Suprapubic skin (tissue), 4 donors: ENCODE measurements at regions not wholly inside any gene's neighbourhood (a gene's known extent, or its start where the extent isn't known, plus 50 kb on each side); places are given as distances from the start of the nearest gene placed in this dataset.

Experiments used
- DNase-seq, 2 donors: peaks; one replicate each; pipeline ENCODE4 v3.0.0-alpha.2; 2019; ENCODE audit warnings: low spot score in 2 of 2
- H3K27ac ChIP-seq: fragments of 200-600 bp; sonication (generic); one replicate; pipeline ENCODE4 v1.5.1; 2019
- H3K27me3 ChIP-seq: fragments of 200-600 bp; sonication (generic); one replicate; pipeline ENCODE4 v1.5.1; 2019
- H3K36me3 ChIP-seq: fragments of 200-600 bp; sonication (generic); one replicate; pipeline ENCODE4 v1.5.1; 2019
- H3K4me1 ChIP-seq: fragments of 200-600 bp; sonication (generic); one replicate; pipeline ENCODE4 v1.5.1; 2019
- H3K4me3 ChIP-seq: fragments of 200-600 bp; sonication (generic); one replicate; pipeline ENCODE4 v1.5.1; 2019; ENCODE audit warnings: mild to moderate bottlenecking
- H3K9me3 ChIP-seq: fragments of 200-600 bp; sonication (generic); one replicate; pipeline ENCODE4 v1.5.1; 2019
- EP300 ChIP-seq: sonication (generic); formaldehyde crosslinking; IDR thresholded peaks from one replicate; pipeline ENCODE4 v1.6.1; 2017; ENCODE audit warnings: antibody characterized with exemption
- POLR2A ChIP-seq, 2 donors: fragments of 450-650 bp; IDR thresholded peaks; one replicate each; pipeline ENCODE4 v1.6.1; 2017; ENCODE audit warnings: antibody characterized with exemption in 2 of 2, mild to moderate bottlenecking in 2 of 2, moderate library complexity in 2 of 2
- POLR2AphosphoS5 ChIP-seq, 3 donors: sonication (generic); formaldehyde crosslinking; IDR thresholded peaks; one replicate each; pipeline ENCODE4 v1.6.1; 2017; ENCODE audit warnings: antibody characterized with exemption in 3 of 3
- WGBS: methylation state at CpG from one replicate; pipeline ENCODE4 v1.1.5; 2018; 5-methylcytosine and 5-hydroxymethylcytosine counted together
- TF ChIP-seq, protein P1 (sequence below), 2 donors: fragments of 200-600 bp in 1 of 2; fragments of 450-650 bp in 1 of 2; sonication (generic) in 1 of 2; IDR thresholded peaks; one replicate each; pipeline ENCODE4 v1.5.1; 2016 to 2019; ENCODE audit warnings: antibody characterized with exemption in 2 of 2, mild to moderate bottlenecking in 1 of 2, moderate library complexity in 1 of 2

- Histone ChIP-seq H3K4me3 (no peak overlapping the region), H3K27me3 (peaks cover 15% of the 10 kb centered on the region), H3K9me3 (no peaks in the 10 kb centered on the region), H3K36me3 (no peaks in the 10 kb centered on the region), H3K27ac (no peak overlapping the region), H3K4me1 (no peaks in the 10 kb centered on the region)
- DNase-seq: no peak
- WGBS: 72% methylated on average over 7 of the region's 7 CpGs
- TF ChIP-seq, protein P1, sequence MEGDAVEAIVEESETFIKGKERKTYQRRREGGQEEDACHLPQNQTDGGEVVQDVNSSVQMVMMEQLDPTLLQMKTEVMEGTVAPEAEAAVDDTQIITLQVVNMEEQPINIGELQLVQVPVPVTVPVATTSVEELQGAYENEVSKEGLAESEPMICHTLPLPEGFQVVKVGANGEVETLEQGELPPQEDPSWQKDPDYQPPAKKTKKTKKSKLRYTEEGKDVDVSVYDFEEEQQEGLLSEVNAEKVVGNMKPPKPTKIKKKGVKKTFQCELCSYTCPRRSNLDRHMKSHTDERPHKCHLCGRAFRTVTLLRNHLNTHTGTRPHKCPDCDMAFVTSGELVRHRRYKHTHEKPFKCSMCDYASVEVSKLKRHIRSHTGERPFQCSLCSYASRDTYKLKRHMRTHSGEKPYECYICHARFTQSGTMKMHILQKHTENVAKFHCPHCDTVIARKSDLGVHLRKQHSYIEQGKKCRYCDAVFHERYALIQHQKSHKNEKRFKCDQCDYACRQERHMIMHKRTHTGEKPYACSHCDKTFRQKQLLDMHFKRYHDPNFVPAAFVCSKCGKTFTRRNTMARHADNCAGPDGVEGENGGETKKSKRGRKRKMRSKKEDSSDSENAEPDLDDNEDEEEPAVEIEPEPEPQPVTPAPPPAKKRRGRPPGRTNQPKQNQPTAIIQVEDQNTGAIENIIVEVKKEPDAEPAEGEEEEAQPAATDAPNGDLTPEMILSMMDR (IDR thresholded peaks at IDR 0.05): no peak
- TF ChIP-seq EP300 (no peak), POLR2AphosphoS5 (IDR thresholded peaks at IDR 0.05) (no peak), POLR2A (IDR thresholded peaks at IDR 0.05) (no peak)
These were observed 53.5 kb upstream of the TSHZ3 start for GRCh38 chr19:31402529-31403316.

GRCh38 chr19:31406106-31406505, 56.9 kb upstream of the TSHZ3 start:
- TF ChIP-seq, protein P1 (IDR thresholded peaks at IDR 0.05): no peak
- TF ChIP-seq EP300 (no peak), POLR2A (IDR thresholded peaks at IDR 0.05) (no peak), POLR2AphosphoS5 (IDR thresholded peaks at IDR 0.05) (no peak)
- 80% methylated on average over 4 of the region's 4 CpGs for WGBS
- no peak overlapping the region for H3K4me3 ChIP-seq
- no peak for DNase-seq
- no peaks in the 10 kb centered on the region for H3K36me3 ChIP-seq
- H3K27ac ChIP-seq: no peak overlapping the region
- no peaks in the 10 kb centered on the region for H3K9me3 ChIP-seq
- peaks cover 5% of the 10 kb centered on the region for H3K27me3 ChIP-seq
- no peaks in the 10 kb centered on the region for H3K4me1 ChIP-seq

GRCh38 chr19:31408460-31409124, 59.4 kb upstream of the TSHZ3 start:
- no peak for DNase-seq
- no peak for TF ChIP-seq POLR2A (IDR thresholded peaks at IDR 0.05)
- TF ChIP-seq EP300: no peak
- TF ChIP-seq, protein P1 (IDR thresholded peaks at IDR 0.05): no peak
- no peak for TF ChIP-seq POLR2AphosphoS5 (IDR thresholded peaks at IDR 0.05)
- Histone ChIP-seq H3K27ac (no peak overlapping the region), H3K27me3 (peaks cover 5% of the 10 kb centered on the region), H3K4me3 (no peak overlapping the region), H3K9me3 (no peaks in the 10 kb centered on the region), H3K4me1 (no peaks in the 10 kb centered on the region), H3K36me3 (no peaks in the 10 kb centered on the region)
- 70% methylated on average over 3 of the region's 3 CpGs for WGBS

DNA sequence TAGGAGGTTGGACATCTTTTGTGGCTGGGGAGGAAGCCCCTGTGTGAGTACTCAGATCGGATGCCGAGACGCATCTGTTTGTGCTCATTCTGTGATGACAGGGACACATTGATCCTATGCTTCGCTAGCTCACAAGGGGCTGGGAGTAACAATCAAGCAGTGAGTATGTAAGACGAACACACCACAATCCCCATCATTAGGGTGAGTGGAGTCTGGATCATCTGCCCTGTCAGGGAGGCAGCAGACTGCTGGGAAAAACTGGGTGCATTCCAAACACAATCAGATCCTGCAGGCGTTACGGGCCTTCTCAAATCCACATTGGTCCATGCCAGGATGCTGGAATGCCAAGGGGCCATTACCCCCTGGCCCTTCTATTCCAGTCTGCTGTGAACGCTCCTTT, 64.1 kb upstream of the TSHZ3 start:
- TF ChIP-seq POLR2AphosphoS5 (IDR thresholded peaks at IDR 0.05): no peak
- no peak for TF ChIP-seq EP300
- no peak for TF ChIP-seq POLR2A (IDR thresholded peaks at IDR 0.05)
- TF ChIP-seq, protein P1 (IDR thresholded peaks at IDR 0.05): no peak
- H3K27me3 ChIP-seq: no peaks in the 10 kb centered on the region
- DNase-seq: no peak
- no peaks in the 10 kb centered on the region for H3K36me3 ChIP-seq
- no peak overlapping the region for H3K27ac ChIP-seq
- no peak overlapping the region for H3K4me3 ChIP-seq
- H3K4me1 ChIP-seq: no peaks in the 10 kb centered on the region
- no peaks in the 10 kb centered on the region for H3K9me3 ChIP-seq
- WGBS: 81% methylated on average over 8 of the region's 8 CpGs

DNA sequence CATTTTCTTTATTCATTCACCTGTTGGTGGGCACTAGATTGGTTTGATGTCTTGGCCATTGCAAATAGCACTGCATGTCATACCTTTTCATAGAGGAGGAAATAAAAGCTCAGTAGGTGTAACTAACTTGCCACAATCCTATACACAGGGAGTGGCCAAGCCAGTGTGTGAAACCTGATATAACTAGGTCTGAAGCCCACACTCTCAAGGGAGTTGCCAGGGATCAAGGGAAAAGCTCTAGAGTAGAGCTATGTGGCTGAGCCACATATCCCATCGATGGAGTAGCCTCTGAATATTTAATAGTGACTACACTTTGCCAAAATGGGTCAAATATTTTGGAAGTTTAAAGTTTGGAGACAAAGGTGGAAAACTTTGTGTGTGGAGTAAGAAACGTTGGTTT, 66.1 kb upstream of the TSHZ3 start:
- Histone ChIP-seq H3K27me3 (no peaks in the 10 kb centered on the region), H3K36me3 (no peaks in the 10 kb centered on the region), H3K4me1 (no peaks in the 10 kb centered on the region), H3K9me3 (no peaks in the 10 kb centered on the region), H3K4me3 (no peak overlapping the region), H3K27ac (no peak overlapping the region)
- no peak for DNase-seq
- 45% methylated on average over 2 of the region's 2 CpGs for WGBS
- TF ChIP-seq POLR2AphosphoS5 (IDR thresholded peaks at IDR 0.05) (no peak), EP300 (no peak), POLR2A (IDR thresholded peaks at IDR 0.05) (no peak)
- TF ChIP-seq, protein P1 (IDR thresholded peaks at IDR 0.05): no peak
